Ishikawa (cell line): ENCODE measurements at regions not wholly inside any gene's neighbourhood (a gene's known extent, or its start where the extent isn't known, plus 50 kb on each side); places are given as distances from the start of the nearest gene placed in this dataset.

Experiments
- CREB1 ChIP-seq: IDR thresholded peaks from 2 replicates; pipeline ENCODE4 v1.6.1; 2012; ENCODE audit warnings: low read depth
- EGR1 ChIP-seq: IDR thresholded peaks from 2 replicates; pipeline ENCODE4 v1.6.1; 2012
- EP300 ChIP-seq: IDR thresholded peaks from 2 replicates; pipeline ENCODE4 v1.6.1; 2012; ENCODE audit warnings: borderline replicate concordance
- RAD21 ChIP-seq: IDR thresholded peaks from 2 replicates; pipeline ENCODE4 v1.6.1; 2012; ENCODE audit warnings: low read depth
- TAF1 ChIP-seq: IDR thresholded peaks from 2 replicates; pipeline ENCODE4 v1.6.1; 2012; ENCODE audit warnings: low read depth, mild to moderate bottlenecking
- YY1 ChIP-seq: IDR thresholded peaks from 2 replicates; pipeline ENCODE4 v1.6.1; 2012; ENCODE audit warnings: low read depth
- TF ChIP-seq, protein P1 (sequence below): IDR thresholded peaks from 2 replicates; pipeline ENCODE4 v1.6.1; 2012
- TF ChIP-seq, protein P2 (sequence below): IDR thresholded peaks from 2 replicates; pipeline ENCODE4 v1.6.1; 2012
- TF ChIP-seq, protein P3 (sequence below): IDR thresholded peaks from 2 replicates; pipeline ENCODE4 v1.6.1; 2012; ENCODE audit warnings: low read depth, mild to moderate bottlenecking

DNA sequence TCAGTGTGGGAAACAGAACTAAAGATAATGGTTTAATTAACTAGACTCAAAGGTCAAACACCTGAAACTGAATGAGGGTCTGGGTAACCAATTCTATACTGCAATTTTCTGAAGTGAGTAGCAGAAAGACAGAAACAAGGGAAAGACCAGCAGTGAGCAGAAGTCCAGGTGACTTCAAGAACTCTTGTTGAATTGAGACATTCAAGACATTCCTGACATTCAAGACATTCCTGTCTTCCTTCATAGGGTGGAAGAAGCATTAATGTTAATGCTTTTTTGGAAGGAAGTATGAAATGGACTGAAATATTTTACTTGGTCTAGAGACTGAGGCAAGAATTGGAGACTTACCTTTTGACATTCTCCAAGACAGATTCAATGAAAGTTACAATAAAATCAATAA is 529.9 kb upstream of the MMS22L start:
- TF ChIP-seq, protein P1, sequence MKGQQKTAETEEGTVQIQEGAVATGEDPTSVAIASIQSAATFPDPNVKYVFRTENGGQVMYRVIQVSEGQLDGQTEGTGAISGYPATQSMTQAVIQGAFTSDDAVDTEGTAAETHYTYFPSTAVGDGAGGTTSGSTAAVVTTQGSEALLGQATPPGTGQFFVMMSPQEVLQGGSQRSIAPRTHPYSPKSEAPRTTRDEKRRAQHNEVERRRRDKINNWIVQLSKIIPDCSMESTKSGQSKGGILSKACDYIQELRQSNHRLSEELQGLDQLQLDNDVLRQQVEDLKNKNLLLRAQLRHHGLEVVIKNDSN, result no peak
- TF ChIP-seq RAD21, result no peak
- TF ChIP-seq, protein P2, sequence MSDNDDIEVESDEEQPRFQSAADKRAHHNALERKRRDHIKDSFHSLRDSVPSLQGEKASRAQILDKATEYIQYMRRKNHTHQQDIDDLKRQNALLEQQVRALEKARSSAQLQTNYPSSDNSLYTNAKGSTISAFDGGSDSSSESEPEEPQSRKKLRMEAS, result no peak
- TF ChIP-seq TAF1, result no peak
- TF ChIP-seq, protein P3, sequence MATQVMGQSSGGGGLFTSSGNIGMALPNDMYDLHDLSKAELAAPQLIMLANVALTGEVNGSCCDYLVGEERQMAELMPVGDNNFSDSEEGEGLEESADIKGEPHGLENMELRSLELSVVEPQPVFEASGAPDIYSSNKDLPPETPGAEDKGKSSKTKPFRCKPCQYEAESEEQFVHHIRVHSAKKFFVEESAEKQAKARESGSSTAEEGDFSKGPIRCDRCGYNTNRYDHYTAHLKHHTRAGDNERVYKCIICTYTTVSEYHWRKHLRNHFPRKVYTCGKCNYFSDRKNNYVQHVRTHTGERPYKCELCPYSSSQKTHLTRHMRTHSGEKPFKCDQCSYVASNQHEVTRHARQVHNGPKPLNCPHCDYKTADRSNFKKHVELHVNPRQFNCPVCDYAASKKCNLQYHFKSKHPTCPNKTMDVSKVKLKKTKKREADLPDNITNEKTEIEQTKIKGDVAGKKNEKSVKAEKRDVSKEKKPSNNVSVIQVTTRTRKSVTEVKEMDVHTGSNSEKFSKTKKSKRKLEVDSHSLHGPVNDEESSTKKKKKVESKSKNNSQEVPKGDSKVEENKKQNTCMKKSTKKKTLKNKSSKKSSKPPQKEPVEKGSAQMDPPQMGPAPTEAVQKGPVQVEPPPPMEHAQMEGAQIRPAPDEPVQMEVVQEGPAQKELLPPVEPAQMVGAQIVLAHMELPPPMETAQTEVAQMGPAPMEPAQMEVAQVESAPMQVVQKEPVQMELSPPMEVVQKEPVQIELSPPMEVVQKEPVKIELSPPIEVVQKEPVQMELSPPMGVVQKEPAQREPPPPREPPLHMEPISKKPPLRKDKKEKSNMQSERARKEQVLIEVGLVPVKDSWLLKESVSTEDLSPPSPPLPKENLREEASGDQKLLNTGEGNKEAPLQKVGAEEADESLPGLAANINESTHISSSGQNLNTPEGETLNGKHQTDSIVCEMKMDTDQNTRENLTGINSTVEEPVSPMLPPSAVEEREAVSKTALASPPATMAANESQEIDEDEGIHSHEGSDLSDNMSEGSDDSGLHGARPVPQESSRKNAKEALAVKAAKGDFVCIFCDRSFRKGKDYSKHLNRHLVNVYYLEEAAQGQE, result no peak
- no peak for TF ChIP-seq EGR1
- TF ChIP-seq YY1, result no peak
- TF ChIP-seq EP300, result no peak
- no peak for TF ChIP-seq CREB1
